NCI-H1092 (cell line): ENCODE measurements at regions not wholly inside any gene's neighbourhood (a gene's known extent, or its start where the extent isn't known, plus 50 kb on each side); places are given as distances from the start of the nearest gene placed in this dataset.

ENCODE experiments used
- DNase-seq: peaks from one replicate; lab custom pipeline; 2025; lab: John Stamatoyannopoulos, UW

- DNase-seq, result no peak
Measured at GRCh38 chr9:21564175-21564574, 82.1 kb upstream of the IFNE start.

GRCh38 chr9:21565155-21565554 is 83.0 kb upstream of the IFNE start:
- no peak for DNase-seq

- no peak for DNase-seq
Measured at GRCh38 chr9:21567926-21568325, 85.8 kb upstream of the IFNE start.

- no peak for DNase-seq
Measured at GRCh38 chr9:21568484-21568883, 86.4 kb upstream of the IFNE start.

GRCh38 chr9:21569721-21570120 is 87.6 kb upstream of the IFNE start:
- DNase-seq, result no peak

- no peak for DNase-seq
Measured at GRCh38 chr9:21570643-21571275, 88.6 kb upstream of the IFNE start.

- DNase-seq, result no peak
Measured at GRCh38 chr9:21574261-21574660, 92.1 kb upstream of the IFNE start.

GRCh38 chr9:21576331-21577189 is 94.4 kb upstream of the IFNE start:
- DNase-seq, result no peak

- DNase-seq, result no peak
Measured at GRCh38 chr9:21579247-21579671, 97.1 kb upstream of the IFNE start.

- DNase-seq, result no peak
Measured at GRCh38 chr9:21579743-21580142, 97.6 kb upstream of the IFNE start.

GRCh38 chr9:21580636-21581378 is 98.7 kb upstream of the IFNE start:
- DNase-seq, result no peak

GRCh38 chr9:21583628-21584377 is 101.7 kb upstream of the IFNE start:
- DNase-seq, result no peak

- DNase-seq, result no peak
Measured at GRCh38 chr9:21584890-21585289, 102.8 kb upstream of the IFNE start.

GRCh38 chr9:21585756-21586752 is 103.9 kb upstream of the IFNE start:
- no peak for DNase-seq

- no peak for DNase-seq
Measured at GRCh38 chr9:21589344-21590056, 107.4 kb upstream of the IFNE start.

- no peak for DNase-seq
Measured at GRCh38 chr9:21590058-21590996, 108.2 kb upstream of the IFNE start.

- no peak for DNase-seq
Measured at GRCh38 chr9:21591221-21592062, 109.3 kb upstream of the IFNE start.

GRCh38 chr9:21592063-21592338 is 109.9 kb upstream of the IFNE start:
- DNase-seq, result no peak
